HG03342 (cell line): ENCODE measurements at regions not wholly inside any gene's neighbourhood (a gene's known extent, or its start where the extent isn't known, plus 50 kb on each side); places are given as distances from the start of the nearest gene placed in this dataset.

Experiments
- ATAC-seq: cut with Tn5 transposase; IDR thresholded peaks from one replicate; pipeline ENCODE4 v1.9.1; 2021; ENCODE audit warnings: mild to moderate bottlenecking, moderate library complexity; ENCODE audit not compliant: unreplicated experiment

- ATAC-seq = no peak
Observed at GRCh38 chr11:122354025-122354697, 238.1 kb upstream of the BLID start.

GRCh38 chr11:122353561-122353960 lies 237.5 kb upstream of the BLID start:
- no peak for ATAC-seq

- no peak for ATAC-seq
Observed at GRCh38 chr11:122348659-122349409, 232.8 kb upstream of the BLID start.

GRCh38 chr11:122346006-122346405 lies 230.0 kb upstream of the BLID start:
- no peak for ATAC-seq

- no peak for ATAC-seq
Observed at GRCh38 chr11:122345586-122345985, 229.6 kb upstream of the BLID start.

GRCh38 chr11:122344215-122344614 lies 228.2 kb upstream of the BLID start:
- no peak for ATAC-seq

- no peak for ATAC-seq
Observed at GRCh38 chr11:122343210-122343609, 227.2 kb upstream of the BLID start.

GRCh38 chr11:122342089-122342744 lies 226.2 kb upstream of the BLID start:
- no peak for ATAC-seq

GRCh38 chr11:122341477-122341876 lies 225.5 kb upstream of the BLID start:
- no peak for ATAC-seq

- no peak for ATAC-seq
Observed at GRCh38 chr11:122340607-122341290, 224.7 kb upstream of the BLID start.

GRCh38 chr11:122339436-122340060 lies 223.5 kb upstream of the BLID start:
- no peak for ATAC-seq

- ATAC-seq = no peak
Observed at GRCh38 chr11:122337704-122338103, 221.7 kb upstream of the BLID start.

GRCh38 chr11:122337241-122337640 lies 221.2 kb upstream of the BLID start:
- no peak for ATAC-seq

GRCh38 chr11:122336706-122337105 lies 220.7 kb upstream of the BLID start:
- ATAC-seq = no peak

GRCh38 chr11:122334546-122335339 lies 218.7 kb upstream of the BLID start:
- ATAC-seq = no peak

- no peak for ATAC-seq
Observed at GRCh38 chr11:122333467-122333866, 217.5 kb upstream of the BLID start.

- no peak for ATAC-seq
Observed at GRCh38 chr11:122331079-122331478, 215.1 kb upstream of the BLID start.

- ATAC-seq = no peak
Observed at GRCh38 chr11:122330279-122330965, 214.4 kb upstream of the BLID start.

- ATAC-seq = no peak
Observed at GRCh38 chr11:122327528-122327927, 211.5 kb upstream of the BLID start.
